GDM1 (cell line): ENCODE measurements at regions not wholly inside any gene's neighbourhood (a gene's known extent, or its start where the extent isn't known, plus 50 kb on each side); places are given as distances from the start of the nearest gene placed in this dataset.

Source experiments
- DNase-seq: peaks from one replicate; lab custom pipeline; 2025; lab: John Stamatoyannopoulos, UW

DNA sequence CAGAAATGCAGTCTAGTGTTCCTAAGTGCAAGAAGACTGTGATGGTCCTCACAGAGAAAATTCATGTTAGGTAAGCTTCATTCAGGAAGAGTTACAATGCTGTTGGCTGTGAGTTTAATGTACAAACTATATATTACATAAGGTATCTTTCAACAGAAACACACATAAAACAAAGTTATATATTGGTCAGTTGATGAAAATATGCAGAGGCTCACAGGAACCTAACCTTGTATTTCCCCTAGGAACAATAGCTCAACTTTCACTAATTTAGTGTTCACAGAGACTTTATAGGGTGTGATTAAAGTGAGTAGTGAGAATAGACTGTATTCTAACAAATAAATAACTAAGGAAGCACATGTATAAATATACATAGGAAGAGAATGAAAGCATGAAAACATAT lies 676.9 kb upstream of the ADGRL4 start:
- DNase-seq: no peak

DNA sequence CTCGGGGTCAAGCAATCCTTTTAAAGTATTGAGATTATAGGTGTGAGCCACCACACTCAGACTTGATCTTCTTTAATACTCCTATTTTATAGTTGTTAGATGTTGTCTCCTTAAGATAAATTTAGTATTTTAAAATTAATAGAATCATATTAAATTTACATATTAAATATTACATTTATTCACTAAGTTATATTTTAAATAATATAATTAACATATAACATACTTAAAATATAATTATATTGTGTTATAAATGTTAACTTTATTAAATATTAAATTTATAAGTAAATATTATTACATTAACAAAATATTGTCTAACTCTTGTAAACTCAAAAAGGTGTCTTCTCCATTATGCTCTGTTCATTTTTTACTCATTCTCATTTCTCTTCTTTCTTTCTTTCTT lies 675.9 kb upstream of the ADGRL4 start:
- DNase-seq: no peak

DNA sequence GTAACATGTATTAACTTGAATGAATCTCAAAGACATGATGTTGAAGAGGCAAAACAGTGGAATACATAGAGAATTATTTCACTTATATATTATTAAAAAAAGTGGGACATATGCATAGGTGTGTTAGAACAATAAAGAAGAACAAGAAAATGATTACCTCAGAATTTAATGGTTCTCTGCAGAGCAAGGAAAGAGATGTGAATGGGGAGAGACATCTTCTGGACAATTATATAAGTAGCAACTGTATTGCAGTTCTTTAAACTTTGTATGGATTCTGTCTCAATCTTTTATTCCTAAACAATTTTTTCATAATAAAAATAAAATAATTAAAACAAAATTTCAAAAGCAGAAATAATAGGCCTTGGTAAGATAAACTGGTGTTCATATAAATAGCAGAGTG lies 674.9 kb upstream of the ADGRL4 start:
- no peak for DNase-seq

DNA sequence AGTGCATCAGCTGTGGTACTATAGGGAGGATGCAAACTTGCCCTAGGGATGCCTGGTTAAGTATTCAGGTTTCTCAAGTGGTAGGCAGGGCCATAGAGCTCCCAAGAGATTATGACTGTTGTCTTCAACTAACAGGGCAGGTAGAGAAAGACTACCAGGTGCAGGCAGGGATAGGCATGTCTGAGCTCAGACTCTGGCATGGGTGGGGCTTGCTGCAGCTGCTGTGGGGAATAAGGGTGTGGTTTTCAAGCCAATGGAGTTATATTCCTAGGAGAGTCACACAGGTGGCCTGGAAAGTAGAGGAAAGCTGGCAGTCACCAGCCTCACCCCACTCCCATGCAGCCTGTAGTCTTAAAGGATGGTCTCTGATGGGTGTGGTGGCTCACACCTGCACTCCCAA lies 673.4 kb upstream of the ADGRL4 start:
- DNase-seq: no peak

DNA sequence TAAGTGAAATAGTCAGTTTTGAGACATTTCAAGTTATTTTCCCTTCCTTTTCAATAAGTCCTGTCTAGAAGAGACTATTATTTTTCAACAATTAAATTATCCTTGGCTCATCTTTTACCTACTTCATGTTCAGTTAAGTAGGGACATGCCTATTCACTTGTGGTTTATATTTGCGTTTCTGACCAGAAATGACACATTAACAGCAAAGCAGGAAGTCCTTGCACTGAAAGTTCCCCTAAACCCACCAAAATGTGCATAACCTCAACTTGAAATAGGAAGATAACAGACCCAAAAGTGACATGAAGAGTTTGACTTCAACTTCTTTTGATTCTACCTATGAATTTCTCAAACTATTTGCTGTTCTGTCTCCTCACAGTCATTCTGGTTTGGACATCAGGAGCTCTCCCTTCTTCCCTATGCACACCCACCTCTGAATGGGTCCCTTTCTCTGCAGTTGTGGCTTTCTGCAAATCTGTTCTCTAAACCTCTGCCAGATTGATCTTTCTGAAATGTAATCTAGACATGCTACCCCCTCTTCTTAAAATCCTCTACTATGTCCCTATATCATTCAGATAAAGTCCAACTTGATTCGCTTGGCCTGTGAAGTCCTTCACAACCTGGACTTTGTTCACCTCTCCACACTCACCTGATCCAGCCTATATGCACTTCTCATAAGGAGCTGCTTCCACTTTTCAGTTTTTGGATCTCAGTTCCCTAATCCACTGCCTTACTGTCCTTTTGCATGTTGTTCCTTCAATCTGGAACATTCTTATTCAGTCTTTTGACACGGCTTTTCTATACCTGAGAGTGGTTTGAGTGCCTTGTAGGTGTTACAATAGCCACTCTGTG lies 661.5 kb upstream of the ADGRL4 start:
- DNase-seq: no peak

DNA sequence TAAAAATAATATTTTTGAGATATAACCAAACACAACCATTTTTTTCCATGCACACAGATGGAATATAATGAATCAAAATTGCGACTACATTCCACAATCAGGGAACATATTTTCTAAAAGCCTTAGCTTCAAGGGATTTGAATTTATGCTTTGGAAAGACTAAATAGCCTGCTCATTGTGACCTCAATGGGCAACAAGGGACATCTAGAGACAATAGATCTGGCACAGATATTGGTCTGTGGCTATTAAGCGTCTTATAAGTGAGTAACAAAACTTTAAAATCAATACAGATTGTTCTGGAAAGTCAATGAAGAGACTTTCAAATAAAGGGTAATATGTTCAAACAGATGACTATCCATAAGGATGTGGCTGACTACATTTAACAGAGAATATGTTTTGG lies 660.6 kb upstream of the ADGRL4 start:
- no peak for DNase-seq

DNA sequence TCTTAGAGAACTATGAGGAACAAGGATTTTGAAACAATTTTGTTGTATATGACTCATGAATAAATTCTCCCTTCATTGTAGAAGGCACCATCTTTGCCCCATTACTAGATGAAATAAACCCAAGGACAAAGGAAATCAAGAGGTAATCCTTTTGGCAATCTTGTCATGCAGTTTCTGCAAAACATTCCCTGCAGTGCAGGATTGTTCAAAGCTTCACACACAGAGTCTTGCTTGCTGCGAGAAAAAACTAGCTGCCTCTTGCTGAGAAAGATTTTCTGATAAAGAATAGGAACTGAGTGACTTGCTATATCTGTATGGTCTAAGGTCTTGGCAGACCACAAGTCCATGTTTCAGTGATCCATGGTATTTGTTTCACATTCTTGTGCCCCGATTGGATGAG lies 657.4 kb upstream of the ADGRL4 start:
- DNase-seq: no peak

DNA sequence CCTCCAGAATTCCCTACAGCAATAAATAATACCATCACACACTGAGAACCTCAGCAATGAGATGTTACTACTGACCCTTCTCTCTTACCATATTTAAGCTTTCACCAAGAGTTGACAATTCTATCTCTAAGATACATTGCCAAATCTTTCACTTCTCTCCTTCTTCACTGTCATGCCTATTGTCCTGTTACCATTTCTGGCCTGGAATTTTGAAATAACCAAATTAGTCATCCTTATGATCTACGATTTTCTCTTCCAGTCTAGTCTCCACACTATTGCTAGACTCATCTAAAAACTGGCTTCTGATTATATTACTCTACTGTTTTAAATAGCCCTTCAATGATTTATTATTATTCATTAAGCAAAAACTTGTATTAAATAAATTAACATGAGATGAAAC lies 656.1 kb upstream of the ADGRL4 start:
- no peak for DNase-seq

DNA sequence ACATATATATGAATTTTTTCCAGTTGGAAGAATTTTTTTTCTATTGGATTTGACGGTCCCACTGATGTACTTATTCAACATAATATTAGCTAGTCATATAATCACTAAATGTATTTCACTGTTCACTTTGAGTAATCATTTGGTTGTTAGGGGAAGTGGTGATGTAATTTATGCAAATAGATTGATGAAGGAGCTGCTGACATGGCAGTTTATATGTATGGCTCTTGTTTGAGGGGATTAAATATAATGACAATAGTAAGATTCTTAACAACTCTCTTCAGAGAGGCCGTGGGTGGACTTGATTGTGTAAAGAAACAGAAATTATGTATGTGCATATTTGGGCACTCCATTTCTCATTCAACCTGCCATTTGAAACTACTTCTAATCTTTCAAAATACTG lies 653.6 kb upstream of the ADGRL4 start:
- DNase-seq: no peak

DNA sequence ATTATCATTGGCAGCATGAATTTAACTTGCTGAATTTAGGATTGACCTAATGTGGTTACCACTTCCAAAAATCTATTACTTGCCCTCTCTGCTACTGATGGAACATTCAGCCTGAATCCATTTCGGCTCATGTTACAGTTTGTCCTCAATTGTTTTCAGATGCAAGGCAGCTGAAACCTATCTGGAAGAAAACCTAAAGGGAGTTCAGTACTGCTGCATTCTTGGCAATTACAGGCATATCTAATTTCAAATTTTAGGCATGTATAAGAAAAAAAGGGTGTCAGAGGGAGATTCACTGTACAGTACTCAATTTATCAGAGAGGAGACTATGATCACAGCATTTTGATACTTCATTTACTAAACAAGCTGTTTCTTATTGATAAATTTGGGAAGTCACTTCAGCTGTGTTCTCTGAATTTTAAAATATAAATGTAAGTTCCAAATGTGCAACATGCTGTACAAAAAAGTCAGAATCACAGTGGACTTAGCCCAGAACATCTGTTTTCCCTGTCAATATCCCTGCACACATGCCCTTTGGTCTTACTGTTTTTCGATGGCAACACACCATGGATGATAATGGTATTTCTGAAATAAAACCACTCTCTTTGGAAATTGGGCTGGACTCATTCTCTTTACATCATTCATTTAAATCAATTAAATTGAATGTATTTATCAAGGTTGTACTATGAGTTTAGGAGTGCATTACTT lies 651.6 kb upstream of the ADGRL4 start:
- DNase-seq: no peak

DNA sequence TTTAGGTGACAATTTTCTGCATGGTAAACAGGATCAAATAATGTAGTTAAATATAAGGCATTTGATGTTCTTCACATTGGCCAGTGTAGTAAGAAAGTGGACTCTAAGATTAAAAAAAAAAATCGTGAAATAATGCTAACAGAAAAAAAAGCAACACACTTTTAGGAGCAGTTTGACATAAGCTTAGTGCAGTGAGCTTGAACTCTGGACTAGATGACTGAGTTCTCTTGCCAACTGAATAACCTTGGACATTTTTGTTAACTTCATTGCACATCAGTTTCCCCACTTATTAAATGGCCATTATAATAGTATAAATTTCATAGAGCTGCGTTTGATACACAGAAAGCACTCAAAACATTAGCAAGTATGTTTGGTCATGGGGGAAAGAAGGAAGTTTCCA lies 649.3 kb upstream of the ADGRL4 start:
- DNase-seq: no peak

DNA sequence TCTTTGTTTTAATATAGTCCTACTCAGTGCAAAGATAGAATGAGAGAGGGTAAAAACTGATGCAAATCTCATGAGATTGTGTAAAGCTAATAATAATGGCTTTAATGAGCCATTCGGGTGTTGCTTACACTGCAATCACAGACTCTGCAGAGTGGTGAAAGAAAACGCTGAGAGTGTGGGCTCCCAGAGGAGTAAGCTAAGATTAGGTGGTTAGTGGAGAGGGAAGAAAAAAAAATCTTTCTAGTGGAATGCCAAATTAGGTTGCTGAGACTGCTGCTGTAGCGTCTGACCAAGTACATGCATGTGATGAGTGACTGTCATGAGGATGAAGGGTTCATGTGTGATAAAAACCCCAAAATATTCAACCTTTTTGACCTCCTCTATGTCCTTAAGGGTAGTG lies 645.9 kb upstream of the ADGRL4 start:
- DNase-seq: no peak

DNA sequence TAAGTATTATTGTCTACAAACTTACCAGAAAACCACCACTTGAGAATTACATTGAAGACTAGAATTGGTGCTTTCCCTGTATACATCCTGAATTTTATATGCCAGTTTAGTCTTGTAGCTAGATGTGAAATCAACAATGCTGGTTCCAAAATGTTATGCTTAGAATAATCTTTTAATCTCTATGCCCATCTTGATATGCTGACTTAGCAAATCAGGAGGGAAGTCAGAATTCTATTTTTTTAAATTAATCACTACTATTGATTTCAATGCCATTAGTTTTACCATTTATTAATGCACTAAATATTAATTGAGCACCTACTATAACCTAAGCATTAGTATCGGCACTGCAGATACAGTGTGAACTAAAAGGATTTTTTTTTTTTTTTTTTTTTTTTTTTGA lies 641.6 kb upstream of the ADGRL4 start:
- DNase-seq: no peak

DNA sequence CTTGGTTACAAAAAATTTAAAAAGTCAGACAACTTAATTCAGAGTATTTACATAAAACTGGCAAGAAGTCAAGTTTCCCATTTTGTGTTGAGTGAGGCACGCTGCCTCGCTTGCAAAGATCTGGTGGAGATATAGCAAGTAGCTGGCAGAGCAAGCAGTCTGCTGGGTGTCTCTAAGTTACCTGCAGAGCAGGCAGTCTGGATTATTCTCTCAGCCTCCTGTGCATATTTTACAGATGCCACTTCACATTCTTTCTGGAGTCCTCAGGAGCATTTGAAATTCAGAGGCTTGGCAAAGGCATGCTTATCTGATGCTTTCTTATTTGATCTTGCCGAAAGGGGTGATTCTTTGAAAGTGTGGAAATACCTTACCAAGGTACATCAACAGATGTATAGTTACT lies 640.4 kb upstream of the ADGRL4 start:
- DNase-seq: no peak

DNA sequence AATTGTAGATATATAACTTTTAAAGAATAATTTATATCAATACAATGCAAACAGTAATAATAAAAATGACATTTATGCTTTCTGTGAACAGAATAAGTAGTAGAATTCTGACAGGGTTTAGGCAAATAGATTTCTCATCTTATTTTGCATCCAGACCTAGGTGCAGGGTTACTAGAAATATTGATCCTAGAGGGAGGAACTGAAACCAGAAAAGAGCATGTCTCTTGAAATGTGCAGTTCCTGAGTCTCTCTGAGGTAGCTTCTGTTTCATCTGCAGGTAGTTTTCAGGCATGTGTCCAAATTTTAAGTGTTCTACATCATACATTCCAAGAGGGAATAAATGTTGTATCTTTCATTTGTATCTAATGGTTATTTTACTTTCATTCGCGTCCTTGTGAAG lies 631.9 kb upstream of the ADGRL4 start:
- no peak for DNase-seq

DNA sequence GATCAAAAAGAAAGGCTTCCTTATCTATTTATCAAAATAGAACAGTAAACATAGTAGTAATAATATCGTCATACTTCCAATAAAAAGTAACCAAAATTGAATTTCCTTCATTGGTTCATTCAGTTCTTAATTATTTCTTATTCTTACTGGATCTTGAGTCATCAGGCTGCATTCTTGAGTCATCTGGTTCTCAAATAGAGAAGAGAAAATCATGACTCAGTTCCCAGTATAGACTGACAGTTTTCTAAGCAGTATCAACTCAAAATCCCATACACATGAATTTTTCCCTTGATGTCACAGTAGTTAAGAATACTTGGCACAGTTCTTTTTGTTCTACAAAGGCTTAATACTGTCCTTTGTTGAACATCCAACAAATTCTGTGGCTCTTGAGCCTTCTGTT lies 626.9 kb upstream of the ADGRL4 start:
- no peak for DNase-seq

DNA sequence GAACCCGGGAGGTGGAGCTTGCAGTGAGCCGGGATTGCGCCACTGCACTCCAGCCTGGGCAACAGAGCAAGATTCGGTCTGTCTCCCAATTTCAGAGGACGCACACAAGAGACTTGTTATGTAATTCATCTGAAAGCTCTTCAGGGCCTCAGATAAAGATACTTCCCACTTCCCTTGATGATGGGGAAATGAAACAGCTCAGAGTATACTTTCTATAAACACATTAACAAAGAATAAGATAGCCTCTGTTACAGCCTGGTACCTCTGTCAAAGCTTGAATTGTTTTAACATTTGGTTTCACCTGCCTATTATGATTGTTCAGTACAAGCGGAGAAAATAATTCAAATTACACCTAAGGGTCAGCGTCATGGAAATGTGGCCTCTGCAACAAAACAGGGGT lies 622.9 kb upstream of the ADGRL4 start:
- DNase-seq: no peak

DNA sequence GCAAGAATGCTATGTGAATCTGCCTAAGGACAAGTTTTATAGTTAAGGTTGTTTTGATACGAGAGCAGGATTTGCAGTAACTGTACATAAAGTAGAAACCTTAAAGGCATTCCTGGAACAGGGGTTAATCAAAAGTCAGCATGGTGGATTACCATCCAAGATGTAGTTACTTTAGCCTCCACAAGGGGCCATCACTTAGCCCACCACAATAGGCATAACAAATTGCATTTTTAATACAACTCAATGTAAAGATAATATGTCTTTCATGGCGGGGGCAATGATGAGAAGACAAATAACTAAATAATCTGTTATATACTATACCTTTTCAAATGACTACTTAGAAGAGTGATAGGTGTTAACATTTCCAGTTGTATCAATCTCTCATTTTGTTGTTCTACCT lies 611.2 kb upstream of the ADGRL4 start:
- DNase-seq: no peak

DNA sequence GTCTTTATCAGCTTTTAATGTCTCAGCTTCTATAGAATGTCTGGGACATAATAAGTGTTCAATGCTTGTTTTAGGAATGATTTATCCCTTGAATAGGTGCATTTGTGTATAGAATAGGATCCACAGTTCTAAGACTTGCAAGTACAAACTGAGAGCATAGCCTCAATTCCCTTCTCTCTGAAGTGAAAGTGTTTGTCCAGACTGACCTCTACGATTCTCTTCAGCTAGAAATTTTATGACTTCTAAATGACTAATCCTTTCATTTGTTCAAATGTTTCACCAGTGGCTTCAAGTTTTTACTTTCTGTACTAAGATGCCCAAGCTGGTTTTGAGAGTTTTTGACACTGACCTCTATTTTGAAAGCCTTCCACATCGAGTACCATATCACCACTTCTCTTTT lies 608.2 kb upstream of the ADGRL4 start:
- DNase-seq: no peak

DNA sequence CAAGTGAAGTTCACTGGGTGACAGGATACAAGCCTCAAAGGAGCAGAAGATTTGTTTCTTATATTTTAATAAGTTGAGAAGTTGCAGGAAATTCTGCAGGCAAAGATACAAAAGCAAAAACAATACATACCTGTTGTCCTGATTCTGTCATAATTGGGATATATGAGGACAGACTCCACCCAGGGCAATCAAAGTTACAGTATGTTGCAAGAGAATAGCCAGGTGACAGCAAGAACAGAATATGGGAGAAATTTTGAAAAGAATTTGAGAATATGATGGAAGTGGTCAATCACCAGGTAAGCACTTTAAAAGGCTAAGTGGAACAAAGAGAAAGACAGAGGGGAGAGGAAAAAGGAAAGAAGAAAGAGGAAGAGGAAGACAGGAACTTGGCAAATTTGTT lies 607.6 kb upstream of the ADGRL4 start:
- no peak for DNase-seq

DNA sequence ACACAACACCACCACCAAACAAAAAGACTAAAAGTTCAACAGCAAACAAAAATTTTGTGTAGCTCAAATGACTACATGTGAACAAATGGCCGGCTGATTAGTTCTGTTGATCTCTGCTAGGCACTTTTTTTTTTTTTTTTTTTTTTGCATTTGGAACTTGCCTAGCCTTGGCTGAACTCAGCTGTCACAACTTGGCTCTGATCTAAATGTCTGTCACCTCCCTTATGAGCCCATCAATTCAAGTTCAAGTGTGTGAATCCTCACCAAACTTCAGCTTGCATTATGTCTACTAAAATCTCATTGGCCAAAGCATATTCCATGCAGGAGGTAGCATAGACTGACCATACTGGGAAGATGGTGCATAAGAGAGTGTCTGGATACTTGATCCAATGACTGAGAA lies 606.5 kb upstream of the ADGRL4 start:
- DNase-seq: no peak

DNA sequence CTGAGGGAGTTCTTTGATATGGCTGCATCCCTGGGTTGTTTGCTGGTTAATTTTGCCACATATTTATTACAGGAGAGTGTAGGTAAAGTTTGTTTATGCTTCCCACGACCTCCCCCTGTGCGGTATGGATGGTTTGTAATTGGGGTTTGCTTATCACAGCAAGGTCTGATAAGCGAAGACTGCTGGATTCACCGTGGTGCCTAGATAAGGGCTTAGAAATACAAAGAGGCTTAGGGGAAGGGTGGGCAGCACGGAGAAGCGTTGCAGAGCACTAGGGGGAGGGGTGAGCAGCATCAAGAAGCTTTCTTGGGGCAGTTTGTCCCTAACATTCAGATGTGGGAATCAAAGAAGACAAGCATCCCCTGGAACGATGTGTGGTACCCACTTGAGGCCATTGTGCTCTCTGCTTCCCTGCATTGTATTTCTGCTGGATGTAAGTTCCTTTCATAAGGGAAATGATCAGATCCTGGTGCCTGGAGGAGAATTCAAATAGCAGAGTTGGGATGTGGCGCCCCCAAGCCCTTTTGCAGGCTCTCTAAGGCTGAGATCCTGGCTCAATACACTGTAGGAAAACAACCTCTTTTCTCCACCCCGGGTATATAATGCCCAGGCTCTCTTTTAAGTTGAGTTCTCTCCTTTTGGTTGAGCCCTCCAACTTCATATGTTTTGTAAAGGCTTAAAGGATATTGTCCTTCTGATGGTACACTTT lies 598.1 kb upstream of the ADGRL4 start:
- no peak for DNase-seq

DNA sequence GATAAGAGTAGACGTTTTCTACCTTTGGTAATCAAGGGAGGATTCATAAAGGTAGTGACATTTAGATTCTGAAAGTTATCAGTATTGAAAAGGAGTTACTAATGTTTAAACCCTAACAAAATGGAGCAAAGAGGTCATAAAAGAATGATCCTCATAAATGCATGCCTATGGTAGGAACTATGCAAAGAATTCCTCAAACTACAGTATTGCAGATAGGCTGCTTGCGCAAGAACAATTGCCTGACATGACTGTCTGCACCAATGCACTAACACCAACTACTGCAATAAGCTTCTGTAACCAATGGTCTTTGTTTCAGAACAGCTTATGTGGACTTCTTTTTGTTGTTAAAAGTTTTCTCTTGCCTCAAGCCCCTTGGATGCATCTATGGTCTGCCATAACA lies 597.3 kb upstream of the ADGRL4 start:
- DNase-seq: no peak
